Retinal pigment epithelial cell (primary cell): ENCODE measurements at regions not wholly inside any gene's neighbourhood (a gene's known extent, or its start where the extent isn't known, plus 50 kb on each side); places are given as distances from the start of the nearest gene placed in this dataset.

Experiments
- DNase-seq: peaks from one replicate; pipeline ENCODE4 v3.0.0-alpha.2; 2010; ENCODE audit warnings: low read depth
- H3K4me3 ChIP-seq: 2 replicates; pipeline ENCODE4 v1.5.1; 2011; ENCODE audit warnings: mild to moderate bottlenecking, low read length, control low read depth, moderate library complexity
- CTCF ChIP-seq: conservative IDR thresholded peaks from 2 replicates; pipeline ENCODE4 v1.5.1; 2011; ENCODE audit warnings: low read depth, low read length, control low read depth, inconsistent platforms

GRCh38 chr5:92887254-92887653, 693.8 kb downstream of the NR2F1-AS1 start:
- TF ChIP-seq CTCF, result no peak

DNA sequence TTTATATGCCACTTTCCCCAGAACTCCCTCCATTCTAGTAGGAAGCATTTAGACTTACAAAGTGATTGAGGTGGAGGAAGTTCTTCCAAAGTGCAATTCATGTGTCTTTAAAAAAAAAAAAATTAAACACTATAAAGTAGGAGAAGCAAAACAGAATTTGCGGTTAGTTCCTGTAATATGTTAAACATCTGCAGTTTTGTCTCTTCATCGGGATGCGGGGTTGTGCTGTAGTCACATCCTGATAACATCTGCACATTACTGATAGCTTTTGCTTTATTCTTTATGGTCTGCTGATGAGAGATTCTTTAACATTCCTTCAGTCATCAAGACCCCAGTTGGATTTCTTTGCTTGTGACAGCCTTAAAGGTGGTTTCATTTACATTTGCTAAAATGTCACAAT, 694.3 kb downstream of the NR2F1-AS1 start:
- TF ChIP-seq CTCF, result no peak
- DNase-seq, result no peak
- H3K4me3 ChIP-seq, result no peak overlapping the region

More at GRCh38 chr5:92887254-92887653, 693.8 kb downstream of the NR2F1-AS1 start:
- H3K4me3 ChIP-seq, result no peak overlapping the region
- no peak for DNase-seq

GRCh38 chr5:92885950-92886349, 695.1 kb downstream of the NR2F1-AS1 start:
- no peak overlapping the region for H3K4me3 ChIP-seq
- DNase-seq, result no peak
- TF ChIP-seq CTCF, result no peak

- DNase-seq, result no peak
- TF ChIP-seq CTCF, result no peak
- H3K4me3 ChIP-seq, result no peak overlapping the region
These were observed 696.5 kb downstream of the NR2F1-AS1 start for GRCh38 chr5:92884469-92884868.

DNA sequence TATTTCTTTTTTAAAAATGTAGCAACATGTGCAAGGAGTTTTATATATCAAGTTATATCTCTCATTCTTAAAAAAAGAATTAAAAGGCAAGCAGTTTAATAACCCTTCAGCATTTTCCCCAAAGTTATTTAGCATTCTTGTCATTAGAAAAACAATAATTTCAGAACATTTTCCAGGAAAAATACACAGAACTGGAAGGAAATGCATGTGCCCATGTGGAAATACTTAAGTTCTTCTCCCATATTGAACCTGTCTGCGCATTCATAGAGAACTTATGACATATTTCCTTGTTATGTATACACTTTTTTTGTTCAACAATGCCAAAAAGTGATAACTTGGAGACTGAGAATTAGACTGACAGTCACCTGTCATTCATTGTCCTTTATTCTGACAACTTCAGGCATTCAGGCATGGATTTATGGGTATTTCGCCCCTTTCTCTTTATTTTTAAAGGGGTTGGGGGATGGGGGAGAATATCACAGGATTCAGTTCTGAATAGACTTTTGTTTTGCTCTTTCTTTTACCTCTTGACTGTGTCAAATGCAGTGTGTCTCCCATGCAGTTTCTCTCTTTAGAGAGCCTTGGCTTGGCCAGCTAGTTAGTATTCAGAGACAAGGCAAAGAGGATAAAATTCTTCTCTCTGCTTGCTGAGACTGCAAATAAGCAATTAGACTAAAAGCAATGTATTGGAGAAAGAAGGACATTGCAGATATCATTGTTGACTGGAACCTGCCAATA, 701.0 kb downstream of the NR2F1-AS1 start:
- no peak for TF ChIP-seq CTCF
- no peak for DNase-seq
- H3K4me3 ChIP-seq, result no peak overlapping the region

DNA sequence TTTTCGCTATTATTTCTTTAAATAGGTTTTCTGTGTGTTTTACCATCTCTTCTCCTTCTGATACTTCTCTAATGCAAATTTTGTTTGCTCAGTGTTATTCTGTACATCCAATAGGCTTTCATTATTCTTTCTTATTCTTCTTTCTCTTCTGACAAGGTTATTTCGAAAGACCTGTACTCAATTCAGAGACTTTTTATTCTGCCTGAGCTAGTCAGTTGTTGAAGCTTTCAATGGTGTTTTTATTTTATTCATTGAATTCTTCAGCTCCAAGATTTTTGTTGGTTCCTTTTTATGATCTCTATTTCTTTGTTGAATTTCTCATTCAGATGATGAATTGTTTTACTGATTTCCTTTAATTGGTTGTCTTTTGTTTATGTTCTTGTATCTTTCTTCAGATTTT, 706.2 kb downstream of the NR2F1-AS1 start:
- DNase-seq, result no peak
- no peak overlapping the region for H3K4me3 ChIP-seq
- TF ChIP-seq CTCF, result no peak

GRCh38 chr5:92868442-92868841, 712.6 kb downstream of the NR2F1-AS1 start:
- H3K4me3 ChIP-seq, result no peak overlapping the region
- TF ChIP-seq CTCF, result no peak
- DNase-seq, result no peak
